Loucy (cell line): ENCODE measurements at regions not wholly inside any gene's neighbourhood (a gene's known extent, or its start where the extent isn't known, plus 50 kb on each side); places are given as distances from the start of the nearest gene placed in this dataset.

Source experiments
- H2AFZ ChIP-seq: fragments of 200-600 bp; sonication (generic); 2 replicates; pipeline ENCODE4 v1.6.0; 2016; ENCODE audit warnings: antibody characterized with exemption, mild to moderate bottlenecking, low read length, moderate library complexity
- H3F3A ChIP-seq: fragments of 200-600 bp; 2 replicates; pipeline ENCODE4 v1.6.0; 2016; ENCODE audit warnings: antibody characterized with exemption, low read depth, mild to moderate bottlenecking
- H3K27me3 ChIP-seq: fragments of 200-600 bp; sonication (generic); 2 replicates; pipeline ENCODE4 v1.6.1; 2014; ENCODE audit warnings: low read length, mild to moderate bottlenecking; ENCODE audit not compliant: insufficient read depth, poor library complexity, severe bottlenecking
- H3K36me3 ChIP-seq: fragments of 200-600 bp; sonication (generic); 2 replicates; pipeline ENCODE4 v1.6.1; 2016; ENCODE audit warnings: low read length; ENCODE audit not compliant: insufficient read depth
- H3K4me1 ChIP-seq: fragments of 200-600 bp; sonication (generic); 2 replicates; pipeline ENCODE4 v1.5.1; 2014; ENCODE audit warnings: low read length, mild to moderate bottlenecking; ENCODE audit not compliant: insufficient read depth, poor library complexity, severe bottlenecking
- H3K4me2 ChIP-seq: fragments of 200-600 bp; sonication (generic); 2 replicates; pipeline ENCODE4 v1.6.0; 2014; ENCODE audit warnings: antibody characterized with exemption, low read length, low read depth, mild to moderate bottlenecking; ENCODE audit not compliant: poor library complexity, severe bottlenecking
- H3K4me3 ChIP-seq: fragments of 200-600 bp; sonication (generic); 2 replicates; pipeline ENCODE4 v1.5.1; 2014; ENCODE audit warnings: low read length, mild to moderate bottlenecking, mixed read lengths; ENCODE audit not compliant: poor library complexity, severe bottlenecking
- H3K79me2 ChIP-seq: fragments of 200-600 bp; sonication (generic); 2 replicates; pipeline ENCODE4 v1.6.1; 2014; ENCODE audit warnings: low read length; ENCODE audit not compliant: insufficient read depth
- H3K9ac ChIP-seq: fragments of 200-600 bp; sonication (generic); 2 replicates; pipeline ENCODE4 v1.6.0; 2014; ENCODE audit warnings: mild to moderate bottlenecking, low read depth, low read length, moderate library complexity; ENCODE audit not compliant: poor library complexity, severe bottlenecking
- H3K9me2 ChIP-seq: fragments of 200-600 bp; sonication (generic); replicated peaks from 2 replicates; pipeline ENCODE4 v1.6.1; 2016; ENCODE audit warnings: low read depth, low read length, mixed read lengths
- H3K9me3 ChIP-seq: fragments of 200-600 bp; sonication (generic); 2 replicates; pipeline ENCODE4 v1.6.1; 2014; ENCODE audit warnings: mild to moderate bottlenecking, antibody characterized with exemption, low read length, low read depth; ENCODE audit not compliant: insufficient read depth
- H4K20me1 ChIP-seq: fragments of 200-600 bp; sonication (generic); 2 replicates; pipeline ENCODE4 v1.6.0; 2014; ENCODE audit warnings: antibody characterized with exemption, low read length, mild to moderate bottlenecking; ENCODE audit not compliant: insufficient read depth, poor library complexity, severe bottlenecking
- CTCF ChIP-seq: fragments of 200-600 bp; sonication (generic); conservative IDR thresholded peaks from 2 replicates; pipeline ENCODE4 v1.5.1; 2014; ENCODE audit warnings: mild to moderate bottlenecking, antibody characterized with exemption, low read length
- EZH2phosphoT487 ChIP-seq: fragments of 200-600 bp; IDR thresholded peaks from 2 replicates; pipeline ENCODE4 v1.6.1; 2018; ENCODE audit warnings: antibody characterized with exemption, mild to moderate bottlenecking, moderate library complexity, borderline replicate concordance

GRCh38 chr4:129355031-129355430 lies 259.1 kb downstream of the C4orf33 start:
- TF ChIP-seq EZH2phosphoT487 (no peak), CTCF (no peak)
- Histone ChIP-seq H3K4me1 (no peaks in the 10 kb centered on the region), H3K4me3 (no peak overlapping the region), H3K27me3 (no peaks in the 10 kb centered on the region), H3K36me3 (no peaks in the 10 kb centered on the region), H3F3A (no peaks in the 10 kb centered on the region), H3K4me2 (no peak overlapping the region), H3K9me3 (no peaks in the 10 kb centered on the region), H3K9me2 (no peaks in the 10 kb centered on the region), H3K9ac (no peak overlapping the region), H2AFZ (no peak overlapping the region), H4K20me1 (no peaks in the 10 kb centered on the region), H3K79me2 (no peaks in the 10 kb centered on the region)

- TF ChIP-seq CTCF (no peak), EZH2phosphoT487 (no peak)
- no peaks in the 10 kb centered on the region for H3K36me3 ChIP-seq
- no peaks in the 10 kb centered on the region for H3K79me2 ChIP-seq
- no peak overlapping the region for H3K4me2 ChIP-seq
- no peaks in the 10 kb centered on the region for H4K20me1 ChIP-seq
- no peaks in the 10 kb centered on the region for H3K9me3 ChIP-seq
- no peaks in the 10 kb centered on the region for H3K9me2 ChIP-seq
- H3K4me3 ChIP-seq = no peak overlapping the region
- no peaks in the 10 kb centered on the region for H3K4me1 ChIP-seq
- H3K9ac ChIP-seq = no peak overlapping the region
- no peaks in the 10 kb centered on the region for H3F3A ChIP-seq
- no peak overlapping the region for H2AFZ ChIP-seq
- H3K27me3 ChIP-seq = no peaks in the 10 kb centered on the region
Observed at GRCh38 chr4:129355516-129355915, 259.6 kb downstream of the C4orf33 start.

- Histone ChIP-seq H2AFZ (no peak overlapping the region), H3K36me3 (no peaks in the 10 kb centered on the region), H4K20me1 (no peaks in the 10 kb centered on the region), H3K9me3 (no peaks in the 10 kb centered on the region), H3K4me2 (no peak overlapping the region), H3K27me3 (no peaks in the 10 kb centered on the region), H3K9ac (no peak overlapping the region), H3K79me2 (no peaks in the 10 kb centered on the region), H3K4me1 (no peaks in the 10 kb centered on the region), H3F3A (no peaks in the 10 kb centered on the region), H3K9me2 (no peaks in the 10 kb centered on the region), H3K4me3 (no peak overlapping the region)
- TF ChIP-seq EZH2phosphoT487 (no peak), CTCF (no peak)
Observed at GRCh38 chr4:129358571-129358970, 262.6 kb downstream of the C4orf33 start.
